HG02840 (cell line): ENCODE measurements at regions not wholly inside any gene's neighbourhood (a gene's known extent, or its start where the extent isn't known, plus 50 kb on each side); places are given as distances from the start of the nearest gene placed in this dataset.

Experiments used
- ATAC-seq: cut with Tn5 transposase; IDR thresholded peaks from one replicate; pipeline ENCODE4 v1.9.1; 2021; ENCODE audit warnings: mild to moderate bottlenecking, moderate library complexity, moderate number of reproducible peaks; ENCODE audit not compliant: unreplicated experiment, low FRiP score

GRCh38 chr2:147232225-147232669 is 612.6 kb upstream of the ACVR2A start:
- ATAC-seq, result no peak

- ATAC-seq, result no peak
These were observed 613.2 kb upstream of the ACVR2A start for GRCh38 chr2:147231607-147232006.

GRCh38 chr2:147231081-147231480 is 613.7 kb upstream of the ACVR2A start:
- no peak for ATAC-seq

- no peak for ATAC-seq
These were observed 617.5 kb upstream of the ACVR2A start for GRCh38 chr2:147227313-147227712.

DNA sequence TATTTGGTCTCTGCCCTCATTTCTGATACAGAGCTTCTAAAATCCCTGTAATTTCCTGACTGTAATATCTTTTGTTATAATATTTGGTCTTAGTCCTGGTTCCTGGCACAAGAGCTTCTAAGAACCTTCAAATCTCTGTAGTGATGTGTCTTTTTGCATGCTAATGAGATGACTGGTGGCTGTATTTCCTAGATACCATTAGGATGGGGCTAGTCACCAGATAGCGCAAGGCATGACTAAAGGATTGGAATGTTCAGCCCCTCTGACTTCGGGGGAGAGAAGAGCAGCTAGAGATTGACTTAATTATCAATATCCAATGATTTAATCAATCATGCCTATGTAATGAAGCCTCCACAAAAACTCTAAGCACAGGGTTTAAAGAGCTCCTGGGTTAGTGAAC is 620.8 kb upstream of the ACVR2A start:
- no peak for ATAC-seq

DNA sequence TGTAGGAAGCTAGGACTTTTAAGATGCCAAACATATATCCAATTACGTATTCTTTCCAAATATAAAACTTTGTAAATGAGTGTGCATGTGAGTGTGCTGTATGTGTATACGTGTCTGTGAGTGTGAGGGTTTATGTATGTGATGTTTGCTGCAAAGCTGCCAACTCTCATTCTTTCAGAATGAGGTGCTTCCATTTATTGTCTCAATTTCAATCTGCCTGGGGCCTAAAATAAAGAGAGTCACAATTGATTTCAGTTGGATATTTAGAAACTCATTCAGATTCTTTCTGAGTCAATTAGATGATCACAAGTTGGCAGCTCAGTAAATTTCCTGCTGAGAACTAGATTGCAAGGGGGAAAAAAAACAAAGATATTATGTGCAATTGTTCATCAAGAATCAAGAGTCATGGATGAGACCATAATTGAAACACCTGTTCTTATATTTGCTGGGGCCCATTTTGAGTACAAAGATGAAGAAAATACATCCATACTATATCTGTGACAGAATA is 621.2 kb upstream of the ACVR2A start:
- ATAC-seq, result no peak

DNA sequence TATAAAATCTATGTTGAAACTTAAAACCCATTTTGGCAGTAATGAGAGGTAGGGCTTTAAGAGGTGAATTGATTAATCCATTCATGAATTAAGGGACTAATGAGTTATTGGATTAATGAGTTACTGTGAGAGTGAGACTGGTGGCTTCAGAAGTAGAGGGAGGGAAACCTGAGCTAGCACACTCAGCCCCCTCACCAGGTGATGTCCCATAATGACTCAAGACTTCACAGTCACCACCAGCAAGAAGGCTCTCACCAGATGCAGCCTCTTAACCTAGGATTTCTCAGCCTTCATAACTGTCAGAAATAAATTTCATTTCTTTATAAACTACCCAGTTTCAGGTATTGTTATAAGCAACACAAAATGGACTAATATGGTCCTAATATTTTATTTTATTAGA is 621.7 kb upstream of the ACVR2A start:
- ATAC-seq, result no peak

GRCh38 chr2:147222506-147222905 is 622.3 kb upstream of the ACVR2A start:
- ATAC-seq, result no peak

- ATAC-seq, result no peak
These were observed 629.9 kb upstream of the ACVR2A start for GRCh38 chr2:147214914-147215313.

- ATAC-seq, result no peak
These were observed 633.3 kb upstream of the ACVR2A start for GRCh38 chr2:147211484-147211883.

GRCh38 chr2:147204102-147204501 is 640.7 kb upstream of the ACVR2A start:
- no peak for ATAC-seq

GRCh38 chr2:147198651-147199171 is 646.1 kb upstream of the ACVR2A start:
- ATAC-seq, result no peak

DNA sequence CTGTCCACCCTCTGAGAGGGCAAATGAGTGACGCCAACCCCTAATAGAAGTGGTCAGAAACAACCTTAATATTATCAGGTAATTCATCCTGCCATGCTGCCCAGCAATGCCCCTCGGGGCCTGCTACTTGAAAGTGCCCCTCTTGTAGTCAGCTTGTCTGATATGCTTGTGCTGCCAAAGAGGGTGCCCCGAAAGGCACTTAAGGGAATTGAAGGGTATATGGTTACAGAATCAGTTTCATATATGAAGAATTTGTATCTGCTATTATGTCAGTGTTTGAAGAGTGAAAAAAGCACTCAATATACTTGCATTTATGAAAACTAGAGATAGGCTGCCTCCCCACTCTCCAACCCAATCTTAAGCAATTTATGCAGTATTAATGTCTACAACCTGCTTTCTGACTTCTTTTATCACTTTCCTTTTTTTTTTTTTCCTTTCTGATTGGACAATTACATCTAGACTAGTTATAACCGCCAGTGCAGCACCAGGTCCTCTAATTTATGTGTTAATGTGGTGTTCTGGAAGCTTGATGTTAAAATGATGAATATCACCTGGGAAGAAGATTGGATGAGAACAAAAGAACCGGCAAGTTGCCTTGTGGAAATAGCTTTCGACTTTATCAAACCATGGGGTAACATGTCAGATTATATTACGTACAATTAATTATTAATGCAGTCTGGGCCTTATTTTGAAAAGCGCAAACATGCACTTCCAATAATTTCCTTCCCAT is 646.9 kb upstream of the ACVR2A start:
- ATAC-seq, result no peak

- peak; percentile 51 for ATAC-seq
These were observed 662.6 kb upstream of the ACVR2A start for GRCh38 chr2:147182260-147182659.

- peak; percentile 62 for ATAC-seq
These were observed 663.3 kb upstream of the ACVR2A start for GRCh38 chr2:147181351-147182029.

DNA sequence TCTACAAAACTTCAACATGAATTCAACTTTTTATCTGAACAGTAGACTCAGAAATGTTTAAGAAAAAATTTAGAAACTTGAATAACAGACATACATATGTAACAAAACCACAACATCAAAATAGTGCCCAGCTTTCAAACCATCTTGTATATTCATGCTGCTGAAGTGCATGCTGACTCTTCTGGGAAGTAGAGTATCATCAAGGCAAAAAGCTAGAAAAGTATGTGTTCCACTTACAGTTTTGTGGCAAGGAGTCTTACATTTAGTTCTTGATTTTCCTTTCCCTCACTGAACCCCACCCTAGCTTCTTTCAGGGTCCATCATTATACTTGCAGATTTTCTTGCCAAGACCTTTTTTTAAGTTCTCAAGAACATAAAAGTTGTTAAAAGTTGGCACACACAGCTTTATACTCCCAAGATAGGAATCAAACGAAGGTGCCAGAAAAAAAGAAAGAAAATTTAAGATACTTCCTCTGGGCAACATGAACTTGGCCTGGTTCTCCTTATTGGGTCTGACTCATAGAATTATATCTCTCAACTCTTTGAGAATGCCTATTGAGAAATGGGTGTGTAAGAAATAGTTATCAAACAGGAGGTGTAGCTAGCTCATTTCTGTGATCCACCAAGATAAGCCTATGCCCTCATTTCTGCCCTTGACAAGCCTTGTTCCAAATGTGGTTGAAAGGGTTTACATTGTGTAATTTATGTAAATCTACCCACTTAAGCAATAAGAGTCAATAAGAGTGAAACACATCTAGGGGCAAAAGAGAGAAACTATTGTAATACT is 667.6 kb upstream of the ACVR2A start:
- no peak for ATAC-seq

DNA sequence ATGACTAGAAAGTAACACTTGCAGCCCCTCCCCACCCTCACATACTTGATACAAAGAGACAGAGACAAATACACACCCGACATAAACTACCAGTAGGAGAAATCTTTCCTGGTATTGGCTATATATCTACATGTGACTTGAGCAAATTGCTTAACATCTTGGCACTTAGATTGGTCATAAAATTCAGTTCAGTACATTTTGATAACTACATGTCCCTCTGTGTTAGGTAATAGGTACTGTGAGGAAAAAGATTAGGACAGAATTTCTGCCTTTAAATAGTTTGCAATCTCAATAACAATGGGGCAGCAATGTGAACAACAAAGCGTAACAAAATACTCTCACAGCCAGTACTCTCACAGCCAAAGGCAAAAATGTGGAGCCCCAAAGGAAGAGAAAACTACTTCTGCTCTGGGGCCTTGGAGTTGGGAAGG is 670.0 kb upstream of the ACVR2A start:
- no peak for ATAC-seq

DNA sequence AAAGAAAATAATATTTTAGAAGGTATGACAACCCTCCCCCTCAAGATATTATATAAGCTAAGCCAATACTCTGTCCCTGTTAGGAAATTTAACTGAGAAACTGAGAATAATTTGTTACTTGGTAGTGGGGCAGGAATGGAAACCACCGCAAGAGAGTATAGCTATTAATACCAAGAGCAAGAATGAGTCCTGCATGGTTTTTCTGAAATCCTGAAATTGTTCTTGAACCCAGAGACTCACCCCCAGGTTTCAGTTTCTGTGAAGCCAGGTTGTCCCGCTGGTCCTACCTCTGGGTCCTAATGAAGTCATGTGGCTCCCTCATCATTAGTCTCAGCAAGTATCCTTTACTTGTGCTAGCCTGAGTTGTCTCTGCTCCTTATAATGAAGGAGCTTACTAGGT is 671.0 kb upstream of the ACVR2A start:
- no peak for ATAC-seq

DNA sequence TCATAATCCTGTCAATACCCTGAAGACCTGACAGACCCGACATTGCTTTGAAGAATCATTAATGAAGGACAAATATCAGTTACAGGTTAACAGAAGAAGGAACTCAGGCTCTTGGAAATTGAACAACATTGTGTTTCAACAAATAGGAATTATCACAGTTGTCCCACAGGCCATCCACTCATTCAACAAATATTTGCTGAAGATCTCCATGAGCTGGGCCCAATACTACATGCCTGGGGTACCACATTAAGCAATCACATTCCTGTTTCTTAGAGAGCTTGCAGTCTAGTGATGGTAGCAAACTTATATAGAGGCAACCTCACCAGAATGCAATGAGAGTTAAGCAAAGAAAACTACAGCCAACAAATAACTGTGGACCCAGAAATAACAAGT is 671.6 kb upstream of the ACVR2A start:
- no peak for ATAC-seq

GRCh38 chr2:147172493-147173188 is 672.2 kb upstream of the ACVR2A start:
- no peak for ATAC-seq
